ENCODE measurements at regions not wholly inside any gene's neighbourhood (a gene's known extent, or its start where the extent isn't known, plus 50 kb on each side); places are given as distances from the start of the nearest gene placed in this dataset.
"Not testable (repeated sequence)": the region's sequence is repeated elsewhere in the genome, so short reads cannot be mapped to it uniquely, and the experiment has no call there.

GRCh38 chr12:90235642-90236041, 527.0 kb upstream of the ATP2B1 start:
- H3K4me1 ChIP-seq (ENCODE audit: insufficient read depth, low read length): no peaks in the 10 kb centered on the region
- H3K4me3 ChIP-seq (ENCODE audit: low read length): no peak overlapping the region
- H3K9me3 ChIP-seq (ENCODE audit: low read length): no peaks in the 10 kb centered on the region
- H3K36me3 ChIP-seq (ENCODE audit: insufficient read depth, low read length): no peaks in the 10 kb centered on the region
- no peak overlapping the region for H2AFZ ChIP-seq (ENCODE audit: low read depth, low read length)
- no peaks in the 10 kb centered on the region for H3K27me3 ChIP-seq (ENCODE audit: insufficient read depth, low read length)

- Histone ChIP-seq H2AFZ (ENCODE audit: low read depth, low read length) (no peak overlapping the region), H3K4me1 (ENCODE audit: insufficient read depth, low read length) (peaks cover 10% of the 10 kb centered on the region), H3K36me3 (ENCODE audit: insufficient read depth, low read length) (no peaks in the 10 kb centered on the region), H3K9me3 (ENCODE audit: low read length) (no peaks in the 10 kb centered on the region), H3K27me3 (ENCODE audit: insufficient read depth, low read length) (no peaks in the 10 kb centered on the region), H3K4me3 (ENCODE audit: low read length) (no peak overlapping the region)
Observed at GRCh38 chr12:90234472-90234871, 525.8 kb upstream of the ATP2B1 start.

GRCh38 chr12:90233168-90234100, 524.8 kb upstream of the ATP2B1 start:
- Histone ChIP-seq H3K4me1 (ENCODE audit: insufficient read depth, low read length) (peaks cover 15% of the 10 kb centered on the region), H3K9me3 (ENCODE audit: low read length) (no peaks in the 10 kb centered on the region), H3K36me3 (ENCODE audit: insufficient read depth, low read length) (no peaks in the 10 kb centered on the region), H2AFZ (ENCODE audit: low read depth, low read length) (no peak overlapping the region), H3K4me3 (ENCODE audit: low read length) (no peak overlapping the region), H3K27me3 (ENCODE audit: insufficient read depth, low read length) (no peaks in the 10 kb centered on the region)

DNA sequence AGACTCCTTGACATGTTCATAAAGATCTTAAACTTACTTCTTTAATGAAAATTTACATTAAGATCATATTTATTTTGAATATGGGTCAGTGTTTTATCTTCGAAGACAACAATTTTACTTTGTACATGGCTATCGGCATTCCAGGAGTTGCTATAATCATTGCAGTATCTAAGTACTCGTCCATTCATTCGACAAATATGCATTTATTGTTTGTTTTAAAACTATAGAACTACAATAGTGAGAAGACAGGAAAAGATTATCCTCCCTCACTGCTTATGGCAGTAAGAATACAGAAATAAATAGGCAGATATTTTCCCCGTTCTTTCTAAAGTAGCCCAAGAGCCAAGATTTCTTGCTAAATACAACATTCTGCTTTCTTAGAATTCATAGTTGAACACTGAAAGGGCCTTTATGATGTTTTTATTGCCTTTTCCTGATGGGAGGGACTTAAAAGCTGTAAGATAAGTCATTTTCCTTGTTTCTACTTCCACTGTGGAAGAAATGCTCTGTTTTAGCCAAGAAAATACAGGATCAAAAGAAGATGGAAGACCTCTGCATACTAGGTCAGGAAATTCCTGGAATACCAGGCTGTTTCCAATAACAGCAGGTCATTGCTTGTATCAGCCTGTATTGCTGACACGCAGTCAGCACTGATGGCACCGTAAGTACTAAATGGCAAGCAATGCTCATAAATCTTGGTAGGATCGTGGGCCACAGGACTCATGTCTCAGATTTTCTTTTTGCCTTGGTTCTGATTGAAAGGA, 521.0 kb upstream of the ATP2B1 start:
- no peak overlapping the region for H3K4me3 ChIP-seq (ENCODE audit: low read length)
- no peaks in the 10 kb centered on the region for H3K9me3 ChIP-seq (ENCODE audit: low read length)
- no peaks in the 10 kb centered on the region for H3K27me3 ChIP-seq (ENCODE audit: insufficient read depth, low read length)
- no peaks in the 10 kb centered on the region for H3K36me3 ChIP-seq (ENCODE audit: insufficient read depth, low read length)
- H2AFZ ChIP-seq (ENCODE audit: low read depth, low read length): no peak overlapping the region
- H3K4me1 ChIP-seq (ENCODE audit: insufficient read depth, low read length): peaks cover 15% of the 10 kb centered on the region

GRCh38 chr12:90226211-90226610, 517.6 kb upstream of the ATP2B1 start:
- H3K9me3 ChIP-seq (ENCODE audit: low read length): no peaks in the 10 kb centered on the region
- H3K27me3 ChIP-seq (ENCODE audit: insufficient read depth, low read length): no peaks in the 10 kb centered on the region
- no peak overlapping the region for H2AFZ ChIP-seq (ENCODE audit: low read depth, low read length)
- peaks cover 15% of the 10 kb centered on the region for H3K4me1 ChIP-seq (ENCODE audit: insufficient read depth, low read length)
- no peaks in the 10 kb centered on the region for H3K36me3 ChIP-seq (ENCODE audit: insufficient read depth, low read length)
- H3K4me3 ChIP-seq (ENCODE audit: low read length): no peak overlapping the region

GRCh38 chr12:90216815-90217214, 508.2 kb upstream of the ATP2B1 start:
- no peaks in the 10 kb centered on the region for H3K27me3 ChIP-seq (ENCODE audit: insufficient read depth, low read length)
- no peak overlapping the region for H2AFZ ChIP-seq (ENCODE audit: low read depth, low read length)
- no peaks in the 10 kb centered on the region for H3K36me3 ChIP-seq (ENCODE audit: insufficient read depth, low read length)
- H3K4me1 ChIP-seq (ENCODE audit: insufficient read depth, low read length): peaks cover 3% of the 10 kb centered on the region
- no peaks in the 10 kb centered on the region for H3K9me3 ChIP-seq (ENCODE audit: low read length)
- H3K4me3 ChIP-seq (ENCODE audit: low read length): no peak overlapping the region

- Histone ChIP-seq H3K4me3 (ENCODE audit: low read length) (no peak overlapping the region), H2AFZ (ENCODE audit: low read depth, low read length) (no peak overlapping the region), H3K4me1 (ENCODE audit: insufficient read depth, low read length) (peaks cover 3% of the 10 kb centered on the region), H3K9me3 (ENCODE audit: low read length) (no peaks in the 10 kb centered on the region), H3K36me3 (ENCODE audit: insufficient read depth, low read length) (no peaks in the 10 kb centered on the region), H3K27me3 (ENCODE audit: insufficient read depth, low read length) (no peaks in the 10 kb centered on the region)
Observed at GRCh38 chr12:90216020-90216552, 507.4 kb upstream of the ATP2B1 start.

DNA sequence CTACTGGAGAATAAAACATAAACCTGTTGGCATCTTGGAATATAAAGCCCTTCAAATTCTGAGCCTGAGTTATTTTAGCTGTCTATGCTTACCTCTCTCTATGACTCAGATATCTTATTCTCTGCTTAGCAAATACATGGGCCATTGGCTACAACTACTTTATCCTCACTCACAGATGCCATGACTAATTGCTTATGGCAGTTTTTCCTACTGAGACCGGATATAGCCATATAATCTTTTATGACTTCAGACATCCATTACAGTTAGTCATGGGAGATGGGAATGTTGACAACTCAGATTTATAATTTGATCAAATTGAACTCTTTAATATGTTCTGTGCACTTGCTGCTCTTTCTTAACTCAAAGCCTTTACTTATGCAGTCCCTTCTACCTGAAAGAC, 502.4 kb upstream of the ATP2B1 start:
- Histone ChIP-seq H3K27me3 (ENCODE audit: insufficient read depth, low read length) (no peaks in the 10 kb centered on the region), H3K4me3 (ENCODE audit: low read length) (no peak overlapping the region), H3K9me3 (ENCODE audit: low read length) (peaks cover 4% of the 10 kb centered on the region), H3K4me1 (ENCODE audit: insufficient read depth, low read length) (no peaks in the 10 kb centered on the region), H2AFZ (ENCODE audit: low read depth, low read length) (no peak overlapping the region), H3K36me3 (ENCODE audit: insufficient read depth, low read length) (no peaks in the 10 kb centered on the region)

DNA sequence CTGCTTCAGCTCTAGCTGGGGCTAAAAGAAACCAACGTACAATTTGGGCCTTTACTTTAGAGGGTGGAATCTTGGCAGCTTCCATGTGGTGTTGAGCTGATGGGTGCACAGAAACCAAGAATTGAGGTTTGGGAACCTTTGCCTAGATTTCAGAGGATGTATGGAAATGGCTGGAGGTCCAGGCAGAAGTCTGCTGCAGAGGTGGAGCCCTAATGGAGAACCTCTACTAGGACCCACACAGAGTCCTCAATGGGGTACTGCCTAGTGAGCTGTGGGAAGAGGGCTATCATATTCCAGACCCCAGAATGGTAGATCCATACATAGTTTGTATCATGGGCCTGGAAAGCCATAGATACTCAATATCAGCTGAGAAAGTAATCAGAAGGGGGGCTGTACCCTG, 500.4 kb upstream of the ATP2B1 start:
- H2AFZ ChIP-seq (ENCODE audit: low read depth, low read length): no peak overlapping the region
- no peaks in the 10 kb centered on the region for H3K4me1 ChIP-seq (ENCODE audit: insufficient read depth, low read length)

GRCh38 chr12:90208379-90208778, 499.7 kb upstream of the ATP2B1 start:
- not testable (repeated sequence) for H3K9me3 ChIP-seq (ENCODE audit: low read length); H3K27me3 ChIP-seq (ENCODE audit: insufficient read depth, low read length); H3K4me1 ChIP-seq (ENCODE audit: insufficient read depth, low read length); H2AFZ ChIP-seq (ENCODE audit: low read depth, low read length); H3K4me3 ChIP-seq (ENCODE audit: low read length); H3K36me3 ChIP-seq (ENCODE audit: insufficient read depth, low read length)

More for the DNA sequence above, 500.4 kb upstream of the ATP2B1 start:
- H3K4me3 ChIP-seq (ENCODE audit: low read length): no peak overlapping the region
- no peaks in the 10 kb centered on the region for H3K27me3 ChIP-seq (ENCODE audit: insufficient read depth, low read length)
- H3K9me3 ChIP-seq (ENCODE audit: low read length): peaks cover 4% of the 10 kb centered on the region
- no peaks in the 10 kb centered on the region for H3K36me3 ChIP-seq (ENCODE audit: insufficient read depth, low read length)

DNA sequence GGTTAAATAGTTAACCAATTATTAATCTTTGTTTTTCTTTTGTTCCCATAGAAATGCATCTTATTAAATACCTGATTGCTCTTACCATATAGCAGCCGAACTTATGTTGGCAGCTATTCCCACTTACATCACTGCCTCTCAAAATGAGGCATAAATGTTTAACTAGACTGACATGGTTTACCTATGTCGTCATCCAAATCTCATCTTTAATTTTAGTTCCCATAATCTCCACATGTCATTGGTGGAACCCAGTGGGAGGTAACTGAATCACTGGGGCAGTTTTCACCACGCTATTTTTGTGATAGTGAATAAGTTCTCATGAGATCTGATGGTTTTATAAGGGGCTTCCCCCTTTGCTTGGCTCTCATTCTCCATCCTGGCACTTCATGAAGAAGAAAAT, 499.2 kb upstream of the ATP2B1 start:
- Histone ChIP-seq H2AFZ (ENCODE audit: low read depth, low read length) (no peak overlapping the region), H3K4me3 (ENCODE audit: low read length) (no peak overlapping the region), H3K4me1 (ENCODE audit: insufficient read depth, low read length) (no peaks in the 10 kb centered on the region), H3K36me3 (ENCODE audit: insufficient read depth, low read length) (no peaks in the 10 kb centered on the region), H3K27me3 (ENCODE audit: insufficient read depth, low read length) (no peaks in the 10 kb centered on the region), H3K9me3 (ENCODE audit: low read length) (peaks cover 4% of the 10 kb centered on the region)

DNA sequence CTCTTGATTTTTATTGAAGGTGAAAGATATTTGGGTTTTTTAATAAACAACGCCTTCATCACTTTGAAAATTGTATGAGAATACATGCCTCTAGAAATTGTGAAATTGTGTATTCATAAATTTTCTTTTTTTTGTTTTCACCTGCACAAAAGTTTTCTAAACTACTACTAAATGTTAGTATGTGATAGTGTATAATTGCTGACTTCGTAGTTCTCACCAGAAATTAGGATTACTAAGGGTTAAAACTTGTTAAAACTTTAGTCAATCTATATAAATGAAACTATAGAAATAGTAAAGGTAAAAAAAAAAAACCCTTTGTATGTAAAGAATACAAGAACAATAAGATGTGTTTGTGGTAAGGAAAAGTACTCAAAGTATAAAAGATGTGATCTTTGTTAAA, 496.5 kb upstream of the ATP2B1 start:
- H3K4me3 ChIP-seq (ENCODE audit: low read length): no peak overlapping the region
- H3K4me1 ChIP-seq (ENCODE audit: insufficient read depth, low read length): no peaks in the 10 kb centered on the region
- no peaks in the 10 kb centered on the region for H3K36me3 ChIP-seq (ENCODE audit: insufficient read depth, low read length)
- no peaks in the 10 kb centered on the region for H3K27me3 ChIP-seq (ENCODE audit: insufficient read depth, low read length)
- no peak overlapping the region for H2AFZ ChIP-seq (ENCODE audit: low read depth, low read length)
- peaks cover 4% of the 10 kb centered on the region for H3K9me3 ChIP-seq (ENCODE audit: low read length)

DNA sequence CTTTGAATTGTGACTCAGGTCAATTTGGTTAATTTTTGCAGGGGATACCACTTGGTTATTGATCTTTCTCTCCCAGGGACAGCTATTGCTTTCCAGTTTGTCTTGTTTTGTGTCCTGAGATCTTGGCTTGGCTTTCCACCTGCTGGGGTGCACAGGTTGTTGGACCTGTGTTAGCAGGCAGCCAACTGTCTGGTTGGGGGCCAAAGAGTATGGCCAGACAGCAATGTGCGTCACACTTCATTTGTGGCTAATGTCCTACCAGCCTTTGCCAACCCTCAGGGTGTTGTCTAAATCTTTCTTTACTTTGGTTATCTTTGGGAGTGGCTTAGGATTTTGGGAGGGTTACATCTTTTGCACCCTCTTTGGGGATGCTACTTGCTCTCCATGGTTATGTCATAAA, 494.9 kb upstream of the ATP2B1 start:
- no peaks in the 10 kb centered on the region for H3K36me3 ChIP-seq (ENCODE audit: insufficient read depth, low read length)

More for the DNA sequence above, 494.9 kb upstream of the ATP2B1 start:
- H2AFZ ChIP-seq (ENCODE audit: low read depth, low read length): no peak overlapping the region
- no peaks in the 10 kb centered on the region for H3K27me3 ChIP-seq (ENCODE audit: insufficient read depth, low read length)
- H3K9me3 ChIP-seq (ENCODE audit: low read length): no peaks in the 10 kb centered on the region
- H3K4me3 ChIP-seq (ENCODE audit: low read length): no peak overlapping the region
- H3K4me1 ChIP-seq (ENCODE audit: insufficient read depth, low read length): peaks cover 4% of the 10 kb centered on the region

Data from neuron (in vitro differentiated cells).